ENCODE measurements at regions not wholly inside any gene's neighbourhood (a gene's known extent, or its start where the extent isn't known, plus 50 kb on each side); places are given as distances from the start of the nearest gene placed in this dataset.

- Histone ChIP-seq H3K27me3 (replicated peaks in 2 of 5; ENCODE audit: control insufficient read depth in 4 of 5, insufficient read depth in 5 of 5, low read length in 4 of 5) (peaks cover 0 to 4% (median 0%) of the 10 kb centered on the region in 5 experiments), H3K27ac (ENCODE audit: insufficient read depth in 1 of 2, low read depth in 1 of 2, low read length in 2 of 2, poor library complexity in 1 of 2, severe bottlenecking in 2 of 2) (no peak overlapping the region), H3K36me3 (ENCODE audit: control insufficient read depth in 4 of 4, insufficient read depth in 4 of 4, low read length in 3 of 4) (no peaks in the 10 kb centered on the region), H3K9me3 (ENCODE audit: control extremely low read depth in 1 of 5, control insufficient read depth in 4 of 5, insufficient read depth in 2 of 5, low read depth in 1 of 5, low read length in 4 of 5) (peaks cover 0 to 1% (median 0%) of the 10 kb centered on the region in 5 experiments), H3K4me1 (ENCODE audit: control extremely low read depth in 1 of 4, control insufficient read depth in 4 of 4, insufficient read depth in 4 of 4, low read length in 3 of 4) (no peaks in the 10 kb centered on the region), H3K4me3 (ENCODE audit: control insufficient read depth in 1 of 7, extremely low read depth in 1 of 7, insufficient read depth in 4 of 7, low read depth in 2 of 7, low read length in 6 of 7) (no peak overlapping the region)
- ChIA-PET POLR2A (no interaction called here), CTCF (interaction anchor here (0.6 to 0.9 kb wide), 2 partner anchors 15 to 191 kb away, joined by 3 read pairs; no protein-coding TSS in a partner anchor)
- WGBS (ENCODE audit: insufficient coverage): no CpG with 5 or more reads among the region's 5 CpGs
- no peak for DNase-seq
Measured at GRCh38 chr2:175834477-175834876, 167.6 kb downstream of the LNPK start.

GRCh38 chr2:175832866-175833265 is 169.2 kb downstream of the LNPK start:
- no peaks in the 10 kb centered on the region for H3K36me3 ChIP-seq (ENCODE audit: control insufficient read depth in 4 of 4, insufficient read depth in 4 of 4, low read length in 3 of 4)
- no peaks in the 10 kb centered on the region for H3K4me1 ChIP-seq (ENCODE audit: control extremely low read depth in 1 of 4, control insufficient read depth in 4 of 4, insufficient read depth in 4 of 4, low read length in 3 of 4)
- no peak overlapping the region for H3K4me3 ChIP-seq (ENCODE audit: control insufficient read depth in 1 of 7, extremely low read depth in 1 of 7, insufficient read depth in 4 of 7, low read depth in 2 of 7, low read length in 6 of 7)
- ChIA-PET POLR2A (no interaction called here), CTCF (no interaction called here)
- no peak for DNase-seq
- no peak overlapping the region for H3K27ac ChIP-seq (ENCODE audit: insufficient read depth in 1 of 2, low read depth in 1 of 2, low read length in 2 of 2, poor library complexity in 1 of 2, severe bottlenecking in 2 of 2)
- H3K9me3 ChIP-seq (ENCODE audit: control extremely low read depth in 1 of 5, control insufficient read depth in 4 of 5, insufficient read depth in 2 of 5, low read depth in 1 of 5, low read length in 4 of 5): peaks cover 0 to 1% (median 0%) of the 10 kb centered on the region in 5 experiments
- H3K27me3 ChIP-seq (replicated peaks in 2 of 5; ENCODE audit: control insufficient read depth in 4 of 5, insufficient read depth in 5 of 5, low read length in 4 of 5): peaks cover 0 to 7% (median 0%) of the 10 kb centered on the region in 5 experiments

- ChIA-PET CTCF (no interaction called here), POLR2A (no interaction called here)
- WGBS (ENCODE audit: insufficient coverage): 100% methylated on average over 3 of the region's 4 CpGs
- Histone ChIP-seq H3K27me3 (replicated peaks in 2 of 5; ENCODE audit: control insufficient read depth in 4 of 5, insufficient read depth in 5 of 5, low read length in 4 of 5) (peaks cover 0 to 8% (median 0%) of the 10 kb centered on the region in 5 experiments), H3K4me3 (ENCODE audit: control insufficient read depth in 1 of 7, extremely low read depth in 1 of 7, insufficient read depth in 4 of 7, low read depth in 2 of 7, low read length in 6 of 7) (no peak overlapping the region), H3K27ac (ENCODE audit: insufficient read depth in 1 of 2, low read depth in 1 of 2, low read length in 2 of 2, poor library complexity in 1 of 2, severe bottlenecking in 2 of 2) (no peak overlapping the region), H3K4me1 (ENCODE audit: control extremely low read depth in 1 of 4, control insufficient read depth in 4 of 4, insufficient read depth in 4 of 4, low read length in 3 of 4) (no peaks in the 10 kb centered on the region), H3K36me3 (ENCODE audit: control insufficient read depth in 4 of 4, insufficient read depth in 4 of 4, low read length in 3 of 4) (no peaks in the 10 kb centered on the region), H3K9me3 (ENCODE audit: control extremely low read depth in 1 of 5, control insufficient read depth in 4 of 5, insufficient read depth in 2 of 5, low read depth in 1 of 5, low read length in 4 of 5) (peaks cover 0 to 1% (median 0%) of the 10 kb centered on the region in 5 experiments)
- no peak for DNase-seq
Measured at GRCh38 chr2:175829741-175830140, 172.3 kb downstream of the LNPK start.

GRCh38 chr2:175827856-175828255 is 174.2 kb downstream of the LNPK start:
- no CpG with 5 or more reads among the region's 2 CpGs for WGBS (ENCODE audit: insufficient coverage)
- no peak overlapping the region for H3K27ac ChIP-seq (ENCODE audit: insufficient read depth in 1 of 2, low read depth in 1 of 2, low read length in 2 of 2, poor library complexity in 1 of 2, severe bottlenecking in 2 of 2)
- ChIA-PET CTCF (no interaction called here), POLR2A (interaction anchor here (0.5 kb wide), 1 partner anchor 168 kb away, joined by 3 read pairs; no protein-coding TSS in a partner anchor)
- no peak overlapping the region for H3K4me3 ChIP-seq (ENCODE audit: control insufficient read depth in 1 of 7, extremely low read depth in 1 of 7, insufficient read depth in 4 of 7, low read depth in 2 of 7, low read length in 6 of 7)
- peaks cover 0 to 1% (median 0%) of the 10 kb centered on the region in 5 experiments for H3K9me3 ChIP-seq (ENCODE audit: control extremely low read depth in 1 of 5, control insufficient read depth in 4 of 5, insufficient read depth in 2 of 5, low read depth in 1 of 5, low read length in 4 of 5)
- DNase-seq: no peak
- no peaks in the 10 kb centered on the region for H3K36me3 ChIP-seq (ENCODE audit: control insufficient read depth in 4 of 4, insufficient read depth in 4 of 4, low read length in 3 of 4)
- peaks cover 0 to 6% (median 0%) of the 10 kb centered on the region in 5 experiments for H3K27me3 ChIP-seq (replicated peaks in 2 of 5; ENCODE audit: control insufficient read depth in 4 of 5, insufficient read depth in 5 of 5, low read length in 4 of 5)
- H3K4me1 ChIP-seq (ENCODE audit: control extremely low read depth in 1 of 4, control insufficient read depth in 4 of 4, insufficient read depth in 4 of 4, low read length in 3 of 4): no peaks in the 10 kb centered on the region

- no peaks in the 10 kb centered on the region for H3K9me3 ChIP-seq (ENCODE audit: control extremely low read depth in 1 of 5, control insufficient read depth in 4 of 5, insufficient read depth in 2 of 5, low read depth in 1 of 5, low read length in 4 of 5)
- H3K4me3 ChIP-seq (ENCODE audit: control insufficient read depth in 1 of 7, extremely low read depth in 1 of 7, insufficient read depth in 4 of 7, low read depth in 2 of 7, low read length in 6 of 7): no peak overlapping the region
- H3K27ac ChIP-seq (ENCODE audit: insufficient read depth in 1 of 2, low read depth in 1 of 2, low read length in 2 of 2, poor library complexity in 1 of 2, severe bottlenecking in 2 of 2): no peak overlapping the region
- ChIA-PET POLR2A (no interaction called here), CTCF (no interaction called here)
- peaks cover 0 to 11% (median 0%) of the 10 kb centered on the region in 5 experiments for H3K27me3 ChIP-seq (replicated peaks in 2 of 5; ENCODE audit: control insufficient read depth in 4 of 5, insufficient read depth in 5 of 5, low read length in 4 of 5)
- H3K4me1 ChIP-seq (ENCODE audit: control extremely low read depth in 1 of 4, control insufficient read depth in 4 of 4, insufficient read depth in 4 of 4, low read length in 3 of 4): no peaks in the 10 kb centered on the region
- no peaks in the 10 kb centered on the region for H3K36me3 ChIP-seq (ENCODE audit: control insufficient read depth in 4 of 4, insufficient read depth in 4 of 4, low read length in 3 of 4)
- WGBS (ENCODE audit: insufficient coverage): 100% methylated on average over 1 of the region's 2 CpGs
- DNase-seq: no peak
Measured at GRCh38 chr2:175824243-175824642, 177.8 kb downstream of the LNPK start.

GRCh38 chr2:175823707-175824073 is 178.4 kb downstream of the LNPK start:
- H3K4me3 ChIP-seq (ENCODE audit: control insufficient read depth in 1 of 7, extremely low read depth in 1 of 7, insufficient read depth in 4 of 7, low read depth in 2 of 7, low read length in 6 of 7): no peak overlapping the region
- no peak for DNase-seq
- POLR2A ChIA-PET: interaction anchor here (0.6 kb wide), 1 partner anchor 1942 kb away, joined by 3 read pairs; no protein-coding TSS in a partner anchor

GRCh38 chr2:175823002-175823706 is 178.9 kb downstream of the LNPK start:
- DNase-seq: no peak
- Histone ChIP-seq H3K27ac (ENCODE audit: insufficient read depth in 1 of 2, low read depth in 1 of 2, low read length in 2 of 2, poor library complexity in 1 of 2, severe bottlenecking in 2 of 2) (no peak overlapping the region), H3K4me3 (ENCODE audit: control insufficient read depth in 1 of 7, extremely low read depth in 1 of 7, insufficient read depth in 4 of 7, low read depth in 2 of 7, low read length in 6 of 7) (no peak overlapping the region), H3K36me3 (ENCODE audit: control insufficient read depth in 4 of 4, insufficient read depth in 4 of 4, low read length in 3 of 4) (no peaks in the 10 kb centered on the region), H3K4me1 (ENCODE audit: control extremely low read depth in 1 of 4, control insufficient read depth in 4 of 4, insufficient read depth in 4 of 4, low read length in 3 of 4) (no peaks in the 10 kb centered on the region), H3K9me3 (ENCODE audit: control extremely low read depth in 1 of 5, control insufficient read depth in 4 of 5, insufficient read depth in 2 of 5, low read depth in 1 of 5, low read length in 4 of 5) (no peaks in the 10 kb centered on the region), H3K27me3 (replicated peaks in 2 of 5; ENCODE audit: control insufficient read depth in 4 of 5, insufficient read depth in 5 of 5, low read length in 4 of 5) (peaks cover 0 to 11% (median 0%) of the 10 kb centered on the region in 5 experiments)
- POLR2A ChIA-PET: interaction anchor here (0.6 kb wide), 1 partner anchor 1942 kb away, joined by 3 read pairs; no protein-coding TSS in a partner anchor
- WGBS (ENCODE audit: insufficient coverage): 94% methylated on average over 13 of the region's 14 CpGs
- CTCF ChIA-PET: no interaction called here

More at GRCh38 chr2:175823707-175824073, 178.4 kb downstream of the LNPK start:
- Histone ChIP-seq H3K4me1 (ENCODE audit: control extremely low read depth in 1 of 4, control insufficient read depth in 4 of 4, insufficient read depth in 4 of 4, low read length in 3 of 4) (no peaks in the 10 kb centered on the region), H3K27me3 (replicated peaks in 2 of 5; ENCODE audit: control insufficient read depth in 4 of 5, insufficient read depth in 5 of 5, low read length in 4 of 5) (peaks cover 0 to 11% (median 0%) of the 10 kb centered on the region in 5 experiments), H3K36me3 (ENCODE audit: control insufficient read depth in 4 of 4, insufficient read depth in 4 of 4, low read length in 3 of 4) (no peaks in the 10 kb centered on the region), H3K27ac (ENCODE audit: insufficient read depth in 1 of 2, low read depth in 1 of 2, low read length in 2 of 2, poor library complexity in 1 of 2, severe bottlenecking in 2 of 2) (no peak overlapping the region), H3K9me3 (ENCODE audit: control extremely low read depth in 1 of 5, control insufficient read depth in 4 of 5, insufficient read depth in 2 of 5, low read depth in 1 of 5, low read length in 4 of 5) (no peaks in the 10 kb centered on the region)
- CTCF ChIA-PET: no interaction called here
- WGBS (ENCODE audit: insufficient coverage): 86% methylated on average over 1 of the region's 1 CpG
